GM12878 (cell line): ENCODE measurements at regions not wholly inside any gene's neighbourhood (a gene's known extent, or its start where the extent isn't known, plus 50 kb on each side); places are given as distances from the start of the nearest gene placed in this dataset.

Source experiments
- CTCF ChIP-seq, 3 experiments: IDR thresholded peaks in 2 of 3; conservative IDR thresholded peaks in 1 of 3; 2 replicates each; pipeline ENCODE4 v1.5.1; 2011; ENCODE audit warnings: low read depth in 3 of 3, low read length in 3 of 3, mild to moderate bottlenecking in 3 of 3, control low read depth in 2 of 3, moderate library complexity in 2 of 3, inconsistent platforms in 1 of 3, mixed read lengths in 1 of 3; ENCODE audit not compliant: control insufficient read depth in 2 of 3, insufficient read depth in 1 of 3; ENCODE audit errors: extremely low read depth in 1 of 3
- FOS ChIP-seq: IDR thresholded peaks from 3 replicates; pipeline ENCODE4 v1.6.1; 2011; ENCODE audit warnings: borderline replicate concordance; ENCODE audit not compliant: insufficient read length; ENCODE audit errors: extremely low read depth
- JUNB ChIP-seq: IDR thresholded peaks from 2 replicates; pipeline ENCODE4 v1.6.1; 2016; ENCODE audit warnings: antibody characterized with exemption, mild to moderate bottlenecking
- PBX3 ChIP-seq: IDR thresholded peaks from 2 replicates; pipeline ENCODE4 v1.6.1; 2011; ENCODE audit warnings: mild to moderate bottlenecking, low read depth, low read length, moderate library complexity; ENCODE audit not compliant: insufficient replicate concordance
- RFX5 ChIP-seq: IDR thresholded peaks from 2 replicates; pipeline ENCODE4 v1.6.1; 2011; ENCODE audit warnings: low read depth, low read length, improper control_type of control experiment
- ZNF24 ChIP-seq: fragments of 450-650 bp; IDR thresholded peaks from 2 replicates; pipeline ENCODE4 v1.6.1; 2017; ENCODE audit warnings: antibody characterized with exemption, mild to moderate bottlenecking

GRCh38 chr22:49480896-49481658, 346.6 kb downstream of the BRD1 start:
- TF ChIP-seq ZNF24 = no peak
- no peak for TF ChIP-seq JUNB
- TF ChIP-seq CTCF (IDR thresholded peaks at IDR 0.05 in 2 of 3, conservative IDR thresholded peaks at IDR 0.05 in 1 of 3; ENCODE audit: control insufficient read depth in 2 of 3, extremely low read depth in 1 of 3, insufficient read depth in 1 of 3, low read depth in 3 of 3, low read length in 3 of 3) = no peak
- no peak for TF ChIP-seq FOS
- TF ChIP-seq RFX5 = no peak
- no peak for TF ChIP-seq PBX3
